ENCODE measurements at regions not wholly inside any gene's neighbourhood (a gene's known extent, or its start where the extent isn't known, plus 50 kb on each side); places are given as distances from the start of the nearest gene placed in this dataset.

GRCh38 chr15:48060396-48060795 is 60.4 kb upstream of the SLC24A5 start:
- WGBS, 2 donors (ENCODE audit: low coverage in 1 of 2), result 30 to 38% methylated on average over 1 of the region's 1 CpG
- ATAC-seq, result no peak
- H3K27ac ChIP-seq, result no peak overlapping the region

GRCh38 chr15:48061605-48062004 is 59.2 kb upstream of the SLC24A5 start:
- no peak overlapping the region for H3K4me3 ChIP-seq
- peaks cover 0 to 16% (median 0%) of the 10 kb centered on the region in 3 donors for H3K4me1 ChIP-seq
- H3K27me3 ChIP-seq, result no peaks in the 10 kb centered on the region
- no peak overlapping the region for H3K27ac ChIP-seq
- ATAC-seq, result no peak
- H3K9me3 ChIP-seq, result no peaks in the 10 kb centered on the region
- 94% methylated on average over 6 of the region's 6 CpGs; no CpG with 5 or more reads in 1 of the 2 donors for WGBS, 2 donors (ENCODE audit: low coverage in 1 of 2)
- no peaks in the 10 kb centered on the region for H3K36me3 ChIP-seq
- TF ChIP-seq CTCF (IDR thresholded peaks at IDR 0.05), result no peak
- no peak for TF ChIP-seq POLR2AphosphoS5 (IDR thresholded peaks at IDR 0.05)
- TF ChIP-seq EP300 (IDR thresholded peaks at IDR 0.05), result no peak
- no peak for TF ChIP-seq POLR2A (IDR thresholded peaks at IDR 0.05)

More at GRCh38 chr15:48060396-48060795, 60.4 kb upstream of the SLC24A5 start:
- Histone ChIP-seq H3K36me3 (no peaks in the 10 kb centered on the region), H3K27me3 (no peaks in the 10 kb centered on the region), H3K4me3 (no peak overlapping the region), H3K9me3 (no peaks in the 10 kb centered on the region), H3K4me1 (peaks cover 0 to 16% (median 0%) of the 10 kb centered on the region in 3 donors)
- TF ChIP-seq POLR2A (IDR thresholded peaks at IDR 0.05), result no peak

GRCh38 chr15:48062148-48062872 is 58.5 kb upstream of the SLC24A5 start:
- Histone ChIP-seq H3K36me3 (no peaks in the 10 kb centered on the region), H3K27me3 (no peaks in the 10 kb centered on the region), H3K4me3 (no peak overlapping the region), H3K4me1 (peaks cover 0 to 16% (median 0%) of the 10 kb centered on the region in 3 donors), H3K27ac (no peak overlapping the region), H3K9me3 (no peaks in the 10 kb centered on the region)
- WGBS, 2 donors (ENCODE audit: low coverage in 1 of 2), result 68 to 76% methylated on average over 9 to 10 of the region's 11 CpGs
- no peak for TF ChIP-seq CTCF (IDR thresholded peaks at IDR 0.05)
- no peak for TF ChIP-seq POLR2A (IDR thresholded peaks at IDR 0.05)
- TF ChIP-seq POLR2AphosphoS5 (IDR thresholded peaks at IDR 0.05), result no peak
- TF ChIP-seq EP300 (IDR thresholded peaks at IDR 0.05), result no peak
- ATAC-seq, result no peak

GRCh38 chr15:48063411-48063985 is 57.3 kb upstream of the SLC24A5 start:
- no peak for TF ChIP-seq POLR2AphosphoS5 (IDR thresholded peaks at IDR 0.05)
- TF ChIP-seq CTCF (IDR thresholded peaks at IDR 0.05), result no peak
- TF ChIP-seq POLR2A (IDR thresholded peaks at IDR 0.05), result no peak
- no peak for TF ChIP-seq EP300 (IDR thresholded peaks at IDR 0.05)
- ATAC-seq, result no peak
- no peak overlapping the region for H3K4me3 ChIP-seq
- H3K36me3 ChIP-seq, result no peaks in the 10 kb centered on the region
- H3K27me3 ChIP-seq, result no peaks in the 10 kb centered on the region
- no peaks in the 10 kb centered on the region for H3K9me3 ChIP-seq
- H3K4me1 ChIP-seq, result peaks cover 0 to 16% (median 0%) of the 10 kb centered on the region in 3 donors
- H3K27ac ChIP-seq, result no peak overlapping the region
- 75 to 100% methylated on average over 2 of the region's 2 CpGs for WGBS, 2 donors (ENCODE audit: low coverage in 1 of 2)

GRCh38 chr15:48064421-48064820 is 56.4 kb upstream of the SLC24A5 start:
- Histone ChIP-seq H3K4me1 (peaks cover 0 to 13% (median 0%) of the 10 kb centered on the region in 3 donors), H3K27ac (no peak overlapping the region), H3K4me3 (no peak overlapping the region), H3K9me3 (no peaks in the 10 kb centered on the region), H3K27me3 (no peaks in the 10 kb centered on the region), H3K36me3 (no peaks in the 10 kb centered on the region)
- TF ChIP-seq POLR2A (IDR thresholded peaks at IDR 0.05), result no peak
- TF ChIP-seq POLR2AphosphoS5 (IDR thresholded peaks at IDR 0.05), result no peak
- TF ChIP-seq CTCF (IDR thresholded peaks at IDR 0.05), result no peak
- TF ChIP-seq EP300 (IDR thresholded peaks at IDR 0.05), result no peak
- peak; percentile 54 for ATAC-seq
- 73 to 93% methylated on average over 2 of the region's 2 CpGs for WGBS, 2 donors (ENCODE audit: low coverage in 1 of 2)
